HG02610 (cell line): ENCODE measurements at regions not wholly inside any gene's neighbourhood (a gene's known extent, or its start where the extent isn't known, plus 50 kb on each side); places are given as distances from the start of the nearest gene placed in this dataset.

Source experiments
- ATAC-seq: cut with Tn5 transposase; IDR thresholded peaks from one replicate; pipeline ENCODE4 v1.9.1; 2021; ENCODE audit warnings: mild to moderate bottlenecking, moderate library complexity; ENCODE audit not compliant: unreplicated experiment

GRCh38 chr5:171578829-171579491, 159.5 kb downstream of the FGF18 start:
- no peak for ATAC-seq

DNA sequence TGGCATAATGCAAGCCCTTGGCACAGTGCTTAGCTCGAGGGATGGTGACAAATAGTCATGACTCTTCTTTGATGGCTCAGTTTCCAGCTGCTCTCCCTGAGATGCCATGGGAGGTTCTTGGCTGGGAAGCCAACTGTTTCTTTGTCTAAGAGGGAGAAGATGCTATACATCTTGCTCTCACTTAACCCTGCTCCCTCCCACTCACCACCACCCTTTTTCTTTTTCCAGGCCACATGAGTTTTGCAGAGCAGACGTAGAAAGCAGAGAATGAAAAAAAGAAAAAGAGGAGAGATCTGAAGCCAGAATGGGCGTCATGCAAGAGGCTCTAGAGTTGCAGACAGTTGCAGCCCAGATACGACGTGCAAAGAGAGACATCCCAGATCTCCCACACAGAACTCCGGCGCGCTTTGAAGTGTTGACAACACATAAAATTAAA, 160.5 kb downstream of the FGF18 start:
- no peak for ATAC-seq

DNA sequence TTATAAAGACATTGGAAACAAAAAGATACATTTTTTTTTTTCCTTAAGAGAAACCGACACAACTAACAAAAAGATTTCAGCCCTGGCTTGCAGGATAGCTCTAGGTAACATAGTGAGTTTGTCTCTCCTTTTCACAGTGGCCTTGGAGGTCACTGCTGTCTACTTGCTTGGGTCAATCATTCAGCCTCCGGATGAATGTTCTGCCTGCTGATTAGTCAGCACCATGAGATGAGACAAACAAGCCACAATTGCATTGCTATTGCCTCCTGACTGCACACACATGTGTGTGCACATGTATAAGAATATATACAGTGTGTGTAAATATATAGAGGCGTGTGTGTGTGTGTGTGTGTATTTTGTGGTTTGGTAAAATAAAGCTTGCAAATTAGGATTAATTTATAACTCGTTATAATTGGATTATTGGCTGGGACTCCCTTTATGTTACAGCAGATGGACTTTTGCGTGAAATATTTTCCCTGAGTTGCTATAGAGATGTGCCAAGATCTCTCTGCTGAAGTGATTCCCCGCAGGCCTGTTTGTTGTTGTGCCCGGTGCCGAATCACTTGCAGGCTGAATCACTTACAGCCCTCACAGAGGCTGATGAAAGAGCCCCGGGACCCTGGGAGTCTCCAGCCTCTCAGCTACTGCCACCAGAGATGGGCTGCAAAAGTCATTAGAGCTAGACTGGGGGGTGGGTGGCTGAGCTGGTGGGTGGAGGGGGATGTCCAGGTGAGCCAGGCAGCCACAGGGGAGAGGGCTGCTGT, 161.2 kb downstream of the FGF18 start:
- ATAC-seq, result no peak

- no peak for ATAC-seq
Measured at GRCh38 chr5:171581781-171582180, 162.3 kb downstream of the FGF18 start.

- no peak for ATAC-seq
Measured at GRCh38 chr5:171582849-171583248, 163.4 kb downstream of the FGF18 start.

DNA sequence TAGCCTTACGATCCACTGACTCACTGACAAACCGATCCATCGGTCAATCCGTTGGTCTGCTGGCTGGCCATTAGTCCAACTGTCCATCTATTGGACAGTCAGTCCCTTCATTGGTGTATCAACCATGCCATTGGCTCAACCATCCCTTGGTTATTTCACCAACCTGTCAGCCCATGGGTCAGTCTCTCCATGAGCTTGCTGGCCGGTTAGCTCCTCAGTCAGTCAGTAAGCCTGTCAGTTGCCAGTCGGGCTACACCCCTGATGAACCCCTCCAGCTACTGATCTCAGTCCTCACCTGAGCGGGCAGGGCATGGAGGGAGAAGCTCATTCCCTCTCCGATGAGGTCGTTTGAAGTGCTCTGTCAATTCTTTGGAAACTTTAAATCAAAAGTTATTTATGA, 166.5 kb downstream of the FGF18 start:
- no peak for ATAC-seq

DNA sequence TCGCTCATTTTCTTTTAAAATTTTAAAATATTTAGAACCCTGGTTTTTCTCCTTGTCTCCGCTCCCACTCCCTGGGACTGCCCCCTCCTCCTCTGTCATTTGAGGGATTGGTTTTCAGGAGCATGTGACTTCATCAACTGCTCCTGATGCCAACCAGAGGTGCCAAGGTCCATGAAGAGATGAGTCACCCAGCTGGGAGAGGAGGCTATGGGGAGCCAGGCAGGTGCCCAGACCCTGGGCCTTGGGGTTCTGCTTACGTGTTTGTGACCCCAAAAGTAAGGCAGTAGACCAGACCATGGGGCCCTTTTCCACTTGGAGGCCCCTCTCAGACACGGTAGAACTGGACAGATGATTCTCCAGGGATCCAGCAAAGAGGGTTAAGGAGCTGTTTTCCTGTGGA, 167.0 kb downstream of the FGF18 start:
- ATAC-seq, result no peak

DNA sequence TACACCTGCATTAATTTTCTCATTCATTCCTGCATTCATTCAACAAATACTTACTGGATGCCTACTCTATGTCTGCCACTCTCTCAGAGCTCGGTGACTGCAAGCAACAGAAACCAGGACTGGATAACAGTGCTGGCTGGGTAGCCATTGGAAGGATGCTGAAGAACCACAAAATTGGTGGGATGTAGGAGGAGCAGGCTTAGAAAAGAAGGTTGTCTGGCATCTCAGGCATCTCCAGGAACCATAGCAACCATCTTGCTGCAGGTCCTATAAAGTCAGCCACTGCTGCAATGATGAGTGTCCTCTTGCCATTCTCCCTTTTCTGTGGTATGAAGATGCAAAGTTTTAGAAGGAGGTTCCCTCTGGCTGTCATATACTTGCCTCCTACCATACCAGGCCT, 168.6 kb downstream of the FGF18 start:
- ATAC-seq, result no peak

GRCh38 chr5:171588790-171589189, 169.3 kb downstream of the FGF18 start:
- no peak for ATAC-seq

DNA sequence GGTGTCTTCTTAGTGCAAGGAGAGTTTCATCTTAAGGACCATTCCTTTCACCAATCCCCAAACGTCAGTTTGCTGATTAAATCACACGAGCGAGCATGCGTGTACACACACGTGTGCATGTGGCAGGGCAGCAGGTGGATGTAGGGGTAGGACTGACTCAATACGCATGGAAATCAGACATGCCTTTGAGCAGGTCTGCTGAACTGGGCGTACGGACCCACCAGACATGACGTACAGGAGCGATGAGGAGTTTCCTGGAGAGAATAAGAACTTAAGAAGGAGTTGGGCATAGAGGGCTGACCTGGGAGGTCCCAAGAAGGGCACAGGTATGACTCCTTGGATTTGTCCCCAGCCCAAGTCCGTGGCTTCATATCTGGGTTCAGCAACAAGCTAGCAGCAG, 170.0 kb downstream of the FGF18 start:
- no peak for ATAC-seq

- no peak for ATAC-seq
Measured at GRCh38 chr5:171592076-171592475, 172.6 kb downstream of the FGF18 start.

- no peak for ATAC-seq
Measured at GRCh38 chr5:171592736-171593135, 173.3 kb downstream of the FGF18 start.

- no peak for ATAC-seq
Measured at GRCh38 chr5:171593401-171593800, 174.0 kb downstream of the FGF18 start.

DNA sequence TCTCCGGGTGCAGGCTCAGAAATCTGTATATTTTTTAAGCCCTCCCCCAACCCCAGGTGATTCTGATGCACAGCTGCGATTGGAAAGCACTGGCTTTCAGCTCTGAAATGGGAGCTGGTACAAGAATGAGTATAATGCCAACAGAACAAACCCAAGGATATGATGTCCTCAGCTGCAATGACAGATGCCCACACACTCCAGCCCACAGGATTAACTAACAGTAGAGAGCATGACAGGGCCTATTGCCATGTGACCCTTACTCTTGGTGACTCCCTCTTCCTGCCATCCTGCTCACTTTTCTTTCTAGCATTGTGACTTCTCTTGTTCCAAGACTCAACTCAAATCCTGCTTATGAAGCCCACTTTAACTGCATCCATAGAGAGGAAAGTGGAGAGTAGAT, 174.5 kb downstream of the FGF18 start:
- no peak for ATAC-seq

DNA sequence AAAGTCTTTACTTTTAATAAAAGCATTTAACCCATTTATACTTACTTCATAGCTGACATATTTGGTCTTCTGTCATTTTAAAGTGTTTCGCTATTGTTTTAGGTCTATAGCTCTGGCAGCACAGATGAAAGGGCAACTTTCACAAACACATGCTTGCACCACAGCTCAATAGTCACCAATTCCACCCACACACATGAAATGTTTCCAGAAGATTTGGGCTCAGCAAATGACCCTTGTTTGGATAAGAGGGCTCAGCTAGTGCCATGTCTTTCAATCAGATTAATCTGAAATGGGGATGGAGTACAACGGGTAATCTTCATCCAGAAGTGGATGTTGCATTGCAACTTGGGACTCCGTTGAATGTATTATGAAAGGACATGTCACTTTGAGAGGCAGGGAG, 176.0 kb downstream of the FGF18 start:
- ATAC-seq, result no peak

- peak; percentile 80 for ATAC-seq
Measured at GRCh38 chr5:171595801-171596231, 176.4 kb downstream of the FGF18 start.

DNA sequence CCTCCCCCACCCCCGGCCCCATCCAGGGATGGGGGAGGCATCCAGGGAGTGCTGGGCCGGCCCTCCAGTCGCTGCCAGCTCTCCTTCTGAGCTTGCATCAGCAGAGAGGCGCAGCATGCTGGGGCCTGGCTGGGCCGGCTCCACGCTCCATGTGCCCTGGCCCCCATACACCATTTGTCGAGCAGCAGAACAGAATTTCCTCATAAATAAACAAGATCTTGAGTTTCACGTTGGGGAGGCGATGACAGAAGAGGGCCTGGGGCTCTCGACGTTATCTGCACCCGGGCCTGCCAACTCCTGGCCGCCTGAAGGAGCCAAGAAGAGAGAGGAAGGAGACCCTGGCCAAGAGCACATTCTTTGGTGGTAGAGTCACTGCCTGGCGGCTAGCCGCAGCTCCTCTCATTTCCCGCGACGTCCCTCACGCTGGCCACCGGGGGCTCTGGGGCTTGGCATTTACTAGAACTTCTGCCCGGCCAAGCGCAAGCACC, 177.0 kb downstream of the FGF18 start:
- ATAC-seq, result no peak

GRCh38 chr5:171597946-171598640, 178.6 kb downstream of the FGF18 start:
- no peak for ATAC-seq

DNA sequence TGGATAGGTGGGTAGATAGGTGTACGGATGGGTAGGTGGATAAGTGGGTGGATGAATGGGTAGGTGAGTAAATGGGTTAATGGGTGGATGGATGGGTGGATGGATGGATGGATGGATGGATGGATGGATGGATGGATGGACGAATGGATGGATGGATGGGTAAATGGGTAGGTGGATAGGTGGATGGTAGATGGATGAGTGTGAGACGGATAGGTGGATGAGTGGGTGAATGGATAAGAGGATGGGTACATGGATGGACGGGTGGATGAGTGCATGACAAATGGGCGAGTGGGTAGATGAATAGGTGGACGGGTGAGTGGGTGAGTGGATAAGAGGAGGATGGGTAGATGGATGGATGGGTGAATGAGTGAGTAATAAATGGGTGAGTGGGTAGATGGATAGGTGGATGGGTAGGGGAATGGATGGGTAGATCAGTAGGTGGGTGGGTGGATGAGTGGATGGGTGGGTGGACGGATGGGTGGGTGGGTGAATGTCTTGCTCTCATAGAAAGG, 179.2 kb downstream of the FGF18 start:
- ATAC-seq, result no peak

- no peak for ATAC-seq
Measured at GRCh38 chr5:171599411-171599810, 180.0 kb downstream of the FGF18 start.

GRCh38 chr5:171599957-171600612, 180.6 kb downstream of the FGF18 start:
- ATAC-seq, result no peak
